Neural cell (in vitro differentiated cells): ENCODE measurements at regions not wholly inside any gene's neighbourhood (a gene's known extent, or its start where the extent isn't known, plus 50 kb on each side); places are given as distances from the start of the nearest gene placed in this dataset.
"Not testable (repeated sequence)": the region's sequence is repeated elsewhere in the genome, so short reads cannot be mapped to it uniquely, and the experiment has no call there.

Experiments
- H2AFZ ChIP-seq: fragments of 200-600, 300-800 bp; sonication (generic), shearing (Covaris generic); 2 replicates; pipeline ENCODE4 v1.6.0; 2014; ENCODE audit warnings: low read depth, mild to moderate bottlenecking, antibody characterized with exemption, low read length, moderate library complexity
- H3F3A ChIP-seq: fragments of 200-600 bp; shearing (Covaris generic); 2 replicates; pipeline ENCODE4 v1.6.1; 2016; ENCODE audit warnings: mild to moderate bottlenecking, moderate library complexity, mixed read lengths, antibody characterized with exemption, low read length; ENCODE audit not compliant: insufficient read depth, poor library complexity, severe bottlenecking
- H3K27ac ChIP-seq: fragments of 200-600, 300-800 bp; sonication (generic), shearing (Covaris generic); 2 replicates; pipeline ENCODE4 v1.5.1; 2014; ENCODE audit warnings: mild to moderate bottlenecking, low read length, moderate library complexity
- H3K27me3 ChIP-seq: fragments of 300-800, 200-600 bp; sonication (generic), shearing (Covaris generic); 2 replicates; pipeline ENCODE4 v1.6.0; 2014; ENCODE audit warnings: mild to moderate bottlenecking, low read depth, low read length, moderate library complexity; ENCODE audit not compliant: insufficient read depth
- H3K36me3 ChIP-seq: fragments of 300-800, 200-600 bp; sonication (generic), shearing (Covaris generic); 2 replicates; pipeline ENCODE4 v1.5.1; 2014; ENCODE audit warnings: mild to moderate bottlenecking, antibody characterized with exemption, low read length, moderate library complexity; ENCODE audit not compliant: insufficient read depth
- H3K4me2 ChIP-seq: fragments of 300-800, 200-600 bp; sonication (generic), shearing (Covaris generic); 2 replicates; pipeline ENCODE4 v1.6.0; 2014; ENCODE audit warnings: mild to moderate bottlenecking, low read length
- H3K4me3 ChIP-seq: fragments of 300-800, 200-600 bp; sonication (generic), shearing (Covaris generic); 2 replicates; pipeline ENCODE4 v1.5.1; 2014; ENCODE audit warnings: mild to moderate bottlenecking, low read length, moderate library complexity
- H3K79me2 ChIP-seq: fragments of 200-600 bp; shearing (Covaris generic); replicated peaks from 2 replicates; pipeline ENCODE4 v1.6.0; 2014; ENCODE audit warnings: mild to moderate bottlenecking, low read length, moderate library complexity; ENCODE audit not compliant: insufficient read depth
- H3K9ac ChIP-seq: fragments of 300-800, 200-600 bp; sonication (generic), shearing (Covaris generic); 2 replicates; pipeline ENCODE4 v1.6.1; 2016; ENCODE audit warnings: mild to moderate bottlenecking, low read length, mixed read lengths
- H3K9me2 ChIP-seq: fragments of 200-600 bp; shearing (Covaris generic); 2 replicates; pipeline ENCODE4 v1.6.1; 2016; ENCODE audit warnings: mild to moderate bottlenecking, low read length, mixed read lengths; ENCODE audit not compliant: insufficient read depth
- H3K9me3 ChIP-seq: fragments of 200-600, 300-800 bp; sonication (generic), shearing (Covaris generic); 2 replicates; pipeline ENCODE4 v1.6.1; 2016; ENCODE audit warnings: mild to moderate bottlenecking, mixed run types, low read length, moderate library complexity, mixed read lengths
- H4K20me1 ChIP-seq: fragments of 200-600 bp; shearing (Covaris generic); 2 replicates; pipeline ENCODE4 v1.6.1; 2016; ENCODE audit warnings: mild to moderate bottlenecking, mixed run types; ENCODE audit not compliant: insufficient read depth
- CTCF ChIP-seq: fragments of 450-650 bp; IDR thresholded peaks from 2 replicates; pipeline ENCODE4 v1.5.1; 2014; ENCODE audit warnings: antibody characterized with exemption, mild to moderate bottlenecking, moderate library complexity; ENCODE audit not compliant: poor library complexity, severe bottlenecking
- RAD21 ChIP-seq: fragments of 450-650 bp; conservative IDR thresholded peaks from 2 replicates; pipeline ENCODE4 v1.6.1; 2014; ENCODE audit warnings: antibody characterized with exemption, mild to moderate bottlenecking, moderate library complexity
- SMC3 ChIP-seq: fragments of 450-650 bp; conservative IDR thresholded peaks from 2 replicates; pipeline ENCODE4 v1.6.1; 2014; ENCODE audit warnings: antibody characterized with exemption, mild to moderate bottlenecking, moderate library complexity; ENCODE audit not compliant: poor library complexity
- small RNA-seq, 3 experiments: library from RNA; depleted of rRNA; stranded (forward); fragments of <200 nt; gene quantifications; one replicate each; pipeline ENCODE3, GENCODE V24; 2012

GRCh38 chr2:242159921-242160320 is 290.4 kb downstream of the RTP5 start:
- H3K9me3 ChIP-seq, H4K20me1 ChIP-seq, H3K4me3 ChIP-seq, H3K36me3 ChIP-seq, H3K27me3 ChIP-seq, H2AFZ ChIP-seq, H3K9ac ChIP-seq, H3F3A ChIP-seq, H3K9me2 ChIP-seq, H3K79me2 ChIP-seq, H3K27ac ChIP-seq, H3K4me2 ChIP-seq: not testable (repeated sequence)
- TF ChIP-seq SMC3 (peak; percentile 85), RAD21 (peak; percentile 80), CTCF (peak; percentile 70)

- H4K20me1 ChIP-seq, H3K9me2 ChIP-seq, H3K9ac ChIP-seq, H3K4me3 ChIP-seq, H3K27ac ChIP-seq, H3K4me2 ChIP-seq, H3K79me2 ChIP-seq, H2AFZ ChIP-seq, H3K27me3 ChIP-seq, H3F3A ChIP-seq, H3K36me3 ChIP-seq, H3K9me3 ChIP-seq: not testable (repeated sequence)
These were observed 295.6 kb downstream of the RTP5 start for GRCh38 chr2:242165115-242165514.

- not testable (repeated sequence) for H3K4me3 ChIP-seq, H3K9me2 ChIP-seq, H2AFZ ChIP-seq, H3K27ac ChIP-seq, H3K9me3 ChIP-seq, H3K27me3 ChIP-seq, H3K36me3 ChIP-seq, H3K9ac ChIP-seq, H3K79me2 ChIP-seq, H3F3A ChIP-seq, H3K4me2 ChIP-seq, H4K20me1 ChIP-seq
These were observed 301.8 kb downstream of the RTP5 start for GRCh38 chr2:242171290-242171689.

Small RNAs in the stretch of these regions (small RNA-seq; reads per million reads assigned to genes)
- gene CICP10 (0 reads per million in 3 experiments), gene SEPT14P2 (0 reads per million in 3 experiments)
